K562 (cell line): ENCODE measurements at regions not wholly inside any gene's neighbourhood (a gene's known extent, or its start where the extent isn't known, plus 50 kb on each side); places are given as distances from the start of the nearest gene placed in this dataset.

Experiments used
- ATAC-seq: fragments of 200-7000 bp; cut with Tn5 transposase; 3 replicates; pipeline ENCODE4 v1.9.1; 2020; ENCODE audit warnings: moderate library complexity
- BruUV-seq: library from RNA; stranded (reverse); fragments of 400-500 nt; replicated peaks from 2 replicates; lab custom pipeline; 2021; lab: Mats Ljungman, UMichigan
- CTCF ChIA-PET: fragments of 300-600 bp; formaldehyde crosslinking; extraction: SDS; loops from one replicate; lab custom pipeline; 2021; ENCODE audit warnings: low intra/inter-chr PET ratio; lab: Yijun Ruan, JAX
- POLR2A ChIA-PET: fragments of 300-600, 350-650 bp; sonication (Branson Sonifier 250); formaldehyde crosslinking; extraction: SDS; loops from one replicate; lab custom pipeline; 2021; ENCODE audit warnings: antibody characterized with exemption, inconsistent platforms; lab: Yijun Ruan, JAX
- DNase-seq, 4 experiments: peaks; one replicate each; pipeline versions ENCODE4 v3.0.0 to v3.0.0-alpha.2; 2011 to 2018; ENCODE audit warnings: low spot score in 3 of 4, mixed read lengths in 3 of 4; ENCODE audit errors: extremely low read depth in 1 of 4
- FAIRE-seq: peaks from 2 replicates; lab custom pipeline; 2011; peaks lifted over from hg19 to GRCh38; lab: Jason Lieb, UNC
- H2AFZ ChIP-seq: 2 replicates; pipeline ENCODE4 v1.6.0; 2011; ENCODE audit warnings: low read depth, low read length, control low read depth, inconsistent platforms
- H3K27ac ChIP-seq: fragments of 200-600 bp; 3 replicates; pipeline ENCODE4 v1.8.0; 2011; ENCODE audit warnings: low read depth, mild to moderate bottlenecking, control low read depth, inconsistent platforms, low read length, moderate library complexity, mixed read lengths; ENCODE audit errors: extremely low read depth
- H3K27me3 ChIP-seq, 2 experiments: fragments of 300-600 bp in 1 of 2; 2 replicates in 1 of 2; 3 replicates in 1 of 2; pipeline versions ENCODE4 v1.6.0 to v1.8.0; 2011; ENCODE audit warnings: inconsistent platforms in 2 of 2, low read length in 2 of 2, mild to moderate bottlenecking in 1 of 2, mixed read lengths in 1 of 2, moderate library complexity in 1 of 2; ENCODE audit not compliant: control insufficient read depth in 2 of 2, insufficient read depth in 2 of 2
- H3K36me3 ChIP-seq: fragments of 300-600 bp; 3 replicates; pipeline ENCODE4 v1.8.0; 2011; ENCODE audit warnings: mild to moderate bottlenecking, low read length, inconsistent platforms; ENCODE audit not compliant: control insufficient read depth, insufficient read depth
- H3K4me1 ChIP-seq, 2 experiments: fragments of 200-600 bp in 1 of 2; replicated peaks in 1 of 2; 2 replicates in 1 of 2; 3 replicates in 1 of 2; pipeline versions ENCODE4 v1.5.1 to v1.8.0; 2011; ENCODE audit warnings: inconsistent platforms in 2 of 2, low read length in 2 of 2, mild to moderate bottlenecking in 1 of 2, mixed read lengths in 1 of 2, moderate library complexity in 1 of 2; ENCODE audit not compliant: control insufficient read depth in 2 of 2, insufficient read depth in 2 of 2
- H3K4me2 ChIP-seq: 2 replicates; pipeline ENCODE4 v1.6.1; 2011; ENCODE audit warnings: low read length, control low read depth, inconsistent platforms, mixed read lengths; ENCODE audit not compliant: insufficient read depth
- H3K4me3 ChIP-seq: fragments of 200-600 bp; sonication (generic), shearing (Covaris generic); 2 replicates; pipeline ENCODE4 v1.5.1; 2016; ENCODE audit warnings: control low read depth, inconsistent platforms
- H3K79me2 ChIP-seq: fragments of 200-600 bp; 3 replicates; pipeline ENCODE4 v1.8.0; 2011; ENCODE audit warnings: low read length, inconsistent platforms; ENCODE audit not compliant: control insufficient read depth, insufficient read depth
- H3K9ac ChIP-seq, 2 experiments: 2 replicates each; pipeline versions ENCODE4 v1.6.0 to v1.6.1; 2011; ENCODE audit warnings: low read depth in 2 of 2, low read length in 2 of 2, control low read depth in 1 of 2, inconsistent platforms in 1 of 2, mild to moderate bottlenecking in 1 of 2, mixed read lengths in 1 of 2; ENCODE audit not compliant: insufficient read depth in 1 of 2
- H3K9me1 ChIP-seq: one replicate; pipeline ENCODE4 v1.6.0; 2011; ENCODE audit warnings: inconsistent platforms, mild to moderate bottlenecking, low read length, moderate library complexity; ENCODE audit not compliant: control insufficient read depth, insufficient read depth
- H3K9me3 ChIP-seq: replicated peaks from 2 replicates; pipeline ENCODE4 v1.5.1; 2011; ENCODE audit warnings: low read depth, low read length, inconsistent platforms; ENCODE audit not compliant: control insufficient read depth, insufficient read depth
- H4K20me1 ChIP-seq: replicated peaks from 2 replicates; pipeline ENCODE4 v1.6.1; 2011; ENCODE audit warnings: low read length, inconsistent platforms, mixed read lengths; ENCODE audit not compliant: control insufficient read depth, insufficient read depth
- ASH1L ChIP-seq: fragments of 450-650 bp; IDR thresholded peaks from 2 replicates; pipeline ENCODE4 v1.6.1; 2018; ENCODE audit warnings: borderline replicate concordance, mild to moderate bottlenecking, low read depth; ENCODE audit not compliant: partially characterized antibody
- PHF8 ChIP-seq: fragments of 200-600 bp; sonication (generic); IDR thresholded peaks from 2 replicates; pipeline ENCODE4 v1.6.1; 2012; ENCODE audit warnings: mixed run types, mild to moderate bottlenecking, inconsistent platforms, low read length, moderate library complexity, borderline replicate concordance
- PHTF2 ChIP-seq: fragments of 250-450 bp; sonication (Bioruptor Pico); IDR thresholded peaks from 2 replicates; pipeline ENCODE4 v1.5.0; 2021; ENCODE audit warnings: mild to moderate bottlenecking
- ZBTB33 ChIP-seq: sonication (generic); formaldehyde crosslinking; IDR thresholded peaks from 2 replicates; pipeline ENCODE4 v1.8.1; 2023; ENCODE audit warnings: mild to moderate bottlenecking, missing genetic modification reagents
- ZNF668 ChIP-seq: fragments of 250-450 bp; sonication (Bioruptor Pico); IDR thresholded peaks from 2 replicates; pipeline ENCODE4 v1.8.0; 2022; ENCODE audit warnings: mild to moderate bottlenecking, inconsistent platforms
- WGBS: fragments of 100-300 bp; shearing (Covaris generic); methylation state at CpG from one replicate; pipeline ENCODE4 v1.1.6; 2016; ENCODE audit warnings: low coverage, mixed read lengths; ENCODE audit not compliant: insufficient coverage; ENCODE audit errors: missing lambda C conversion rate; 5-methylcytosine and 5-hydroxymethylcytosine counted together
- in situ Hi-C: fragments of 300-500 bp; cut with MboI; formaldehyde crosslinking; loops from 4 replicates; pipeline ENCODE4 v1.15.0; 2018; ENCODE audit warnings: inconsistent platforms, mixed read lengths
- intact Hi-C: fragments of 100-400 bp; cut with micrococcal nuclease; formaldehyde crosslinking; loops from 2 replicates; pipeline ENCODE4 v1.14.2; 2022

GRCh38 chr3:67894510-67894909 lies 240.1 kb upstream of the SUCLG2 start:
- H3K9ac ChIP-seq, result no peak overlapping the region
- TF ChIP-seq PHF8, result no peak
- TF ChIP-seq PHTF2 (CRISPR knock-in tag), result no peak
- no peak for TF ChIP-seq ZNF668 (CRISPR knock-in tag)
- TF ChIP-seq ZBTB33 (CRISPR knock-in tag), result no peak
- TF ChIP-seq ASH1L, result no peak
- no peak overlapping the region for H3K4me2 ChIP-seq
- no peaks in the 10 kb centered on the region for H3K9me3 ChIP-seq
- no peaks in the 10 kb centered on the region for H3K4me1 ChIP-seq
- BruUV-seq, result no TSS peak
- H3K27me3 ChIP-seq, result no peaks in the 10 kb centered on the region
- H3K9me1 ChIP-seq, result no peaks in the 10 kb centered on the region
- H3K4me3 ChIP-seq, result no peak overlapping the region
- no peak for ATAC-seq
- ChIA-PET POLR2A (no interaction called here), CTCF (no interaction called here)
- H2AFZ ChIP-seq, result no peak overlapping the region
- no peak for DNase-seq
- 0% methylated on average over 4 of the region's 4 CpGs for WGBS
- in situ Hi-C loops (no loop called here), intact Hi-C loops (no loop called here)
- H3K79me2 ChIP-seq, result no peaks in the 10 kb centered on the region
- H3K27ac ChIP-seq, result no peak overlapping the region
- no peaks in the 10 kb centered on the region for H3K36me3 ChIP-seq
- no peaks in the 10 kb centered on the region for H4K20me1 ChIP-seq
- no peak for FAIRE-seq
